Activated CD8-positive, alpha-beta T cell treated with anti-CD3 and anti-CD28 coated beads, Interleukin-2, amount 10 ng/mL, durations not matched to agents 7 days and 5 days (primary cell): ENCODE measurements at regions not wholly inside any gene's neighbourhood (a gene's known extent, or its start where the extent isn't known, plus 50 kb on each side); places are given as distances from the start of the nearest gene placed in this dataset.

Source experiments
- ATAC-seq: fragments of 150-1000 bp; cut with Tn5 transposase; one replicate; pipeline ENCODE4 v1.10.0; 2021; ENCODE audit warnings: moderate library complexity
- CTCF ChIA-PET: fragments of 350-600 bp; sonication (Branson Sonifier 250); formaldehyde crosslinking; loops from one replicate; lab custom pipeline; 2021; ENCODE audit warnings: antibody characterized with exemption; lab: Charles Lee
- POLR2A ChIA-PET: fragments of 350-600 bp; sonication (Branson Sonifier 250); formaldehyde crosslinking; loops from one replicate; lab custom pipeline; 2021; ENCODE audit warnings: antibody characterized with exemption; lab: Charles Lee
- DNase-seq: peaks from one replicate; pipeline ENCODE4 v3.0.0-alpha.2; 2020
- H3K27ac Mint-ChIP-seq: one replicate; pipeline ENCODE4 v1.8.0; 2021; ENCODE audit warnings: mild to moderate bottlenecking, mixed read lengths
- H3K27me3 Mint-ChIP-seq: one replicate; pipeline ENCODE4 v1.8.0; 2021; ENCODE audit warnings: low read depth, mixed read lengths
- H3K36me3 Mint-ChIP-seq: one replicate; pipeline ENCODE4 v1.8.0; 2021; ENCODE audit warnings: low read depth, mixed read lengths
- H3K4me1 Mint-ChIP-seq: one replicate; pipeline ENCODE4 v1.8.0; 2021; ENCODE audit warnings: low read depth, mixed read lengths
- H3K4me3 Mint-ChIP-seq: one replicate; pipeline ENCODE4 v1.8.0; 2021; ENCODE audit warnings: mild to moderate bottlenecking, mixed read lengths
- H3K9me3 Mint-ChIP-seq: one replicate; pipeline ENCODE4 v1.8.0; 2022; ENCODE audit warnings: mixed read lengths; ENCODE audit not compliant: insufficient read depth

GRCh38 chr4:111707491-111707890 is 437.8 kb upstream of the FAM241A start:
- CTCF ChIA-PET = no interaction called here
- Mint-ChIP-seq H3K36me3 (no peaks in the 10 kb centered on the region), H3K27ac (no peak overlapping the region), H3K9me3 (no peaks in the 10 kb centered on the region), H3K27me3 (no peaks in the 10 kb centered on the region), H3K4me3 (no peak overlapping the region), H3K4me1 (no peaks in the 10 kb centered on the region)
- DNase-seq (no peak), ATAC-seq (no peak)
- POLR2A ChIA-PET = no interaction called here

DNA sequence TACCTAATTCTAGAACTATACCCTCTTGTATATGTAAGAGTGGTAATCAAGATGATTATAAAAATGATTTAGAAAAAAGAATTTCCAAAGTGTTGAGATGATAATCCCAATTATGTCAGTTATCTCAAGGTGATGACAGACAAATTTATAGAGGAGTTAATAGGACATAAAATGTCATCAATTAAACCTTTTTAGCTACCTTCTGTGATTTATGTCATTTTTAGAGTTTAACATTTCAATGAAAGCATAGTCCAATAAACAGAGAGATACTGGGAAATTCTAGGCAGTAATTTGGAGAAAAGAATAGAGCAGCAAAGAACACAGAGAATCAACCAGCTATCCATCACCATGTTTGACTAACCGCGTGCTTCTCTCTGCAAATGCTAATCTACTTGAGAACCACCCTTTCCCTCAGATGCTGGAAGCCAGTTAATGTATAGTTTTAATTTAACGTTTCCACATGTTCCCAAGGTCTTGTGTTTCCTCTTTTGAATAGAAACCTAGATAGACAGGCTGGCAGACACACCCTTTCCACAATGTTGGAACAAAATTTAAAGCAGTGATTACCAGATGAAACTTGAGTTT is 433.1 kb upstream of the FAM241A start:
- no peaks in the 10 kb centered on the region for H3K9me3 Mint-ChIP-seq
- POLR2A ChIA-PET = no interaction called here

GRCh38 chr4:111713276-111713675 is 432.0 kb upstream of the FAM241A start:
- ATAC-seq (no peak), DNase-seq (no peak)
- Mint-ChIP-seq H3K36me3 (no peaks in the 10 kb centered on the region), H3K27ac (no peak overlapping the region), H3K9me3 (no peaks in the 10 kb centered on the region), H3K27me3 (no peaks in the 10 kb centered on the region), H3K4me1 (no peaks in the 10 kb centered on the region), H3K4me3 (no peak overlapping the region)
- ChIA-PET CTCF (no interaction called here), POLR2A (no interaction called here)

More for the DNA sequence above, 433.1 kb upstream of the FAM241A start:
- Mint-ChIP-seq H3K27ac (no peak overlapping the region), H3K36me3 (no peaks in the 10 kb centered on the region), H3K27me3 (no peaks in the 10 kb centered on the region), H3K4me3 (no peak overlapping the region), H3K4me1 (no peaks in the 10 kb centered on the region)
- ATAC-seq (no peak), DNase-seq (no peak)
- CTCF ChIA-PET = no interaction called here

GRCh38 chr4:111717921-111718320 is 427.3 kb upstream of the FAM241A start:
- Mint-ChIP-seq H3K9me3 (no peaks in the 10 kb centered on the region), H3K27ac (no peak overlapping the region), H3K4me1 (no peaks in the 10 kb centered on the region), H3K36me3 (no peaks in the 10 kb centered on the region), H3K27me3 (no peaks in the 10 kb centered on the region), H3K4me3 (no peak overlapping the region)
- ATAC-seq = no peak
- POLR2A ChIA-PET = no interaction called here
- CTCF ChIA-PET = no interaction called here
- no peak for DNase-seq

GRCh38 chr4:111718763-111719559 is 426.3 kb upstream of the FAM241A start:
- no peak for ATAC-seq
- H3K4me3 Mint-ChIP-seq = no peak overlapping the region
- no peaks in the 10 kb centered on the region for H3K36me3 Mint-ChIP-seq
- ChIA-PET CTCF (no interaction called here), POLR2A (no interaction called here)
- no peaks in the 10 kb centered on the region for H3K9me3 Mint-ChIP-seq
- no peak for DNase-seq
- no peak overlapping the region for H3K27ac Mint-ChIP-seq
- no peaks in the 10 kb centered on the region for H3K4me1 Mint-ChIP-seq
- H3K27me3 Mint-ChIP-seq = no peaks in the 10 kb centered on the region

- ATAC-seq = no peak
Observed at GRCh38 chr4:111720866-111721265, 424.4 kb upstream of the FAM241A start.

GRCh38 chr4:111722213-111722720 is 423.0 kb upstream of the FAM241A start:
- CTCF ChIA-PET = no interaction called here
- Mint-ChIP-seq H3K9me3 (no peaks in the 10 kb centered on the region), H3K36me3 (no peaks in the 10 kb centered on the region), H3K4me1 (no peaks in the 10 kb centered on the region), H3K4me3 (no peak overlapping the region), H3K27me3 (no peaks in the 10 kb centered on the region), H3K27ac (no peak overlapping the region)
- no peak for DNase-seq
- ATAC-seq = no peak
- POLR2A ChIA-PET = no interaction called here

More at GRCh38 chr4:111720866-111721265, 424.4 kb upstream of the FAM241A start:
- DNase-seq = no peak
- Mint-ChIP-seq H3K36me3 (no peaks in the 10 kb centered on the region), H3K27ac (no peak overlapping the region), H3K4me1 (no peaks in the 10 kb centered on the region), H3K9me3 (no peaks in the 10 kb centered on the region), H3K4me3 (no peak overlapping the region), H3K27me3 (no peaks in the 10 kb centered on the region)
- CTCF ChIA-PET = no interaction called here
- POLR2A ChIA-PET = no interaction called here

- Mint-ChIP-seq H3K9me3 (peaks cover 4% of the 10 kb centered on the region), H3K36me3 (no peaks in the 10 kb centered on the region), H3K27ac (no peak overlapping the region), H3K4me3 (no peak overlapping the region), H3K27me3 (no peaks in the 10 kb centered on the region), H3K4me1 (no peaks in the 10 kb centered on the region)
- ChIA-PET CTCF (no interaction called here), POLR2A (no interaction called here)
- DNase-seq (no peak), ATAC-seq (no peak)
Observed at GRCh38 chr4:111736516-111736915, 408.7 kb upstream of the FAM241A start.

DNA sequence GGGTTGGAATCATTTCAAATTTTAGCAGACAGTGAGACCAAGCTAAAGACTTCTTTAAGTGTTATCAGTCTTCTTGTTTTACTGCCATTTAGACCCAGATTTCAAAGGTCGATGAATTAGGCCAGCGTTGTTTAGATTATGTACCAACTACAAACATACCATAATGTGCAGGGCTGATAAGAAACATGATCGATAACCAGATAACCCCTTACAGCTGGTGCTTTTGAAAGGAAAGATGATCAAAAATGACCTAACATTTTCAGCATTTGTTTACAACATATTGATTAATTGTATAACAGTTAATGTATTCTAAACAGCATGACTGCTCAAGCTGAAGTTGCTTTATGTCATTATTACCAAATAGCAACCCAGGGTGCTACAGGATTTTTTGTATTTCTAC is 400.4 kb upstream of the FAM241A start:
- H3K27me3 Mint-ChIP-seq = no peaks in the 10 kb centered on the region
- no peaks in the 10 kb centered on the region for H3K36me3 Mint-ChIP-seq
- no peak overlapping the region for H3K4me3 Mint-ChIP-seq
- ATAC-seq (no peak), DNase-seq (no peak)
- ChIA-PET POLR2A (no interaction called here), CTCF (no interaction called here)
- no peaks in the 10 kb centered on the region for H3K4me1 Mint-ChIP-seq
- no peaks in the 10 kb centered on the region for H3K9me3 Mint-ChIP-seq
- no peak overlapping the region for H3K27ac Mint-ChIP-seq

- H3K27ac Mint-ChIP-seq = no peak overlapping the region
- ChIA-PET CTCF (no interaction called here), POLR2A (no interaction called here)
- no peaks in the 10 kb centered on the region for H3K9me3 Mint-ChIP-seq
- no peaks in the 10 kb centered on the region for H3K4me1 Mint-ChIP-seq
- no peaks in the 10 kb centered on the region for H3K27me3 Mint-ChIP-seq
- no peak for ATAC-seq
- H3K4me3 Mint-ChIP-seq = no peak overlapping the region
- no peaks in the 10 kb centered on the region for H3K36me3 Mint-ChIP-seq
- DNase-seq = no peak
Observed at GRCh38 chr4:111748157-111748556, 397.1 kb upstream of the FAM241A start.

DNA sequence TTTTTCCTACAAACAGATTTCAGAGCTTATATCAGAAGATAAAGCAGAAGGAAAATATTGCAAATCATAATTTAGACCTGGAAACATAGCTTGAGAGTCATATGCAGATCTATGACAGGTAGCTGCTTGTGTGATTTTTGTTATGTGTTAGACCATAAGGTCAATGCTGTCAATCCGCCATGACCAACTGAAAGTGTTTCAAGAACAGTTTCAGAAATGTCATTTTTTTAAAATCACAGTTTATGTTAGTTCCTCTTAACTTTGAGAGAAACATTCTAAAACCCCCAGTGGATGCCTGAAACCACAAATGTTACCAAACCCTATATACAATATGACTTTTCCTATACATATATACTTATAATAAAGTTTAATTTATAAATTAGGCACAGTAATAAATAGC is 391.3 kb upstream of the FAM241A start:
- Mint-ChIP-seq H3K36me3 (no peaks in the 10 kb centered on the region), H3K9me3 (no peaks in the 10 kb centered on the region), H3K27ac (no peak overlapping the region), H3K4me1 (no peaks in the 10 kb centered on the region), H3K27me3 (no peaks in the 10 kb centered on the region), H3K4me3 (no peak overlapping the region)
- ChIA-PET CTCF (no interaction called here), POLR2A (no interaction called here)
- ATAC-seq = no peak
- no peak for DNase-seq

DNA sequence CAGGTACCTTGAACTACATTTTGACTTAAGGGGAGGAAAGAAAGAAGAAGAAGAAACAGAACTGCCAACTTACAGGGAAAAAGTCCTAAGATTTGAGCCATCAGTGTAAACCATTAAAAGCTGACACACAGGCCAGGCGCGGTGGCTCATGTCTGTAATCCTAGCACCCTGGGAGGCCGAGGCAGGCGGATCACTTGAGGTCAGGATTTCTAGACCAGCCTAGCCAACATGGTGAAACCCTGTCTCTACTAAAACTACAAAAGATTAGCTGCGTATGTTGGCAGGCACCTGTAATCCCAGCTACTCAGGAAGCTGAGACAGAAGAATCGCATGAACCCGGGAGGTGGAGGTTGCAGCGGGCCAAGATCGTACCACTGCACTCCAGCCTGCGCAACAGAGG is 389.7 kb upstream of the FAM241A start:
- ChIA-PET POLR2A (no interaction called here), CTCF (no interaction called here)
- ATAC-seq = no peak
- Mint-ChIP-seq H3K27ac (no peak overlapping the region), H3K36me3 (no peaks in the 10 kb centered on the region), H3K4me3 (no peak overlapping the region), H3K9me3 (no peaks in the 10 kb centered on the region), H3K4me1 (no peaks in the 10 kb centered on the region), H3K27me3 (no peaks in the 10 kb centered on the region)
- no peak for DNase-seq
